ENCODE measurements at regions not wholly inside any gene's neighbourhood (a gene's known extent, or its start where the extent isn't known, plus 50 kb on each side); places are given as distances from the start of the nearest gene placed in this dataset.
"Not testable (repeated sequence)": the region's sequence is repeated elsewhere in the genome, so short reads cannot be mapped to it uniquely, and the experiment has no call there.

DNA sequence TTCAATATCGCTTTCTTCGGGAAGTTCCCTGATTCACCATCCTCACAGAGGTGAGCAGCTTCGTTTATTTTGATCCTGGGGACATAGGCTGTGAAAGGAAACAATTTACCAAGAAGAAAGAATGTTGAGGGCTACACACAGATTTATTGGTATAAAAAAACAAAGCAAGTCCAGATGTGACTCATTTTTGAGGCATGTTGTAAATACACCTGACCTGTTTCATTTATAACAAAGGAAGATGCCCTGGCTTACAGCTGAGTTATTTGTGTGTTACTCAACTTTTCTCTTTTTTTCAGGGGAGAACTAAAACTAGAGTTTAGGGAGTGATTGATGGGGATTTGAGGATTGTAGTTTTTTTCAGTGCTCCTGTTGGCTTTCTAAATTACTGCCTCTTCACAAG, 489.5 kb downstream of the CBLN4 start:
- no peak for DNase-seq

GRCh38 chr20:55514531-55514930, 490.8 kb downstream of the CBLN4 start:
- no peak for DNase-seq

DNA sequence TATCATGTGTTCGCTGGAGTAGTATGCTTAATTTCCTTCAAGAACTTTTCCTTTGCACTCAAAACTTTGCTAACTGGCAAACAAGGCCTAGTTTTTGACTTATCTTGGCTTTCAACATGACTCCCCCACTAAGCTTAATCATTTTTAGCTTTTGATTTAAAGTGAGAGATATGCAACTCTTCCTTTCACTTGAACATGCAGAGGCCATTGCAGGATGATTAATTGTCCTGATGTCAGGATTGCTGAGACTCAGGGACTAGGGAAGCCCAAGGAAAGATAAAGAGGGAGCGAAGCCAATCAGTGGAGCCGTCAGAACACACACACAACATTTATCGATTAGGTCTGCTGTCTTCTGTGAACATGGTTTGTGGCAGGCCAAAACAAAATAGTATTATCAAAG, 491.4 kb downstream of the CBLN4 start:
- no peak for DNase-seq

DNA sequence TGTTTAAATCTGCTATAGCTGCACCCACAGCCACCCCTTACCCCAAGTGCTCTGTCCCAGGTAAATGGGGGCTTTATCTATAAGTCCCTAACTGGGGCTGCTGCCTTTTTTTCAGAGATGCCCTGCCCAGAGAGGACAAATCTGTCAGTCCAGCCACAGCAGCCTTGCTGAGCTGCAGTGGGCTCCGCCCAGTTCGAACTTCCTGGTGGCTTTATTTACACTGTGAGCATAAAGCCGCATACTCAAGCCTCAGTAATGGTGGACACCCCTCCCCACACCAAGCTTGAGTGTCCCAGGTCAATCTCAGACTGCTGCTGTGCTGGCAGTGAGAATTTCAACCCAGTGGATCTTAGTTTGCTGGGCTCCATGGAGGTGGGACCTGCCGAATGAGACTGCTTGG, 505.2 kb downstream of the CBLN4 start:
- DNase-seq, result no peak

- DNase-seq, result no peak
Measured at GRCh38 chr20:55488593-55488992, 516.7 kb downstream of the CBLN4 start.

DNA sequence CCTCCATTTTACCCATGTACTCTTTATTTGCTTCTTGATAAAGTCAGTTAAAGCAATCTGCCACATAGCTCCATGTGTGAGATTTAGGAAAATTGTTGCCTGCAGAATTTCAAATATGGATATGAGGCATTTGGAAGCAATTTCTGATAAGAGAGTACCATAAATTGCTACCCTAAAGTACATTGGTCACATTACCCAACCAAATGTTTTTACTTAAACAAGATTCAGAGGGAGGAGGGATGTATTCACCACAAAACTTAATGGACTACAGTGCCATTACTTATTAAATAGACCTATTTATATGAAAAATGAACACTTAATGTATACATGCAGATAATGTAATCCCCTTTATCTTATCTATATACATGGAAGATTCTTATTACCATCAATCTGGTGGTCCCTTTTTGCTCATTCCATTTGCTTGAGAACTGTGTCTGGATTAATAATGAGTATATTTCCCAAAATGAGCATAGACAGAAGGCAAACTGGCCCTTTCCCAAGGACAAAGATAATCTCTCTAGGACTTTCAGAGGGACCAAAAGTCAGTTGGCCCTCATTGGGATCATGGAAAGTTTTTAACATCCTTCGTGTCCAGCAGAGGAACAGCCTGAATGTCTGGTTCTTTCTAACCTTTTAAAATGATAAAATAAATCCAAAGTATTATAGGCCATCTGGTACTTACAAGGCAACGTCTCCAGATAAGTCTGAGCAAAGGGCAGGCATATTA, 526.4 kb downstream of the CBLN4 start:
- no peak for DNase-seq

DNA sequence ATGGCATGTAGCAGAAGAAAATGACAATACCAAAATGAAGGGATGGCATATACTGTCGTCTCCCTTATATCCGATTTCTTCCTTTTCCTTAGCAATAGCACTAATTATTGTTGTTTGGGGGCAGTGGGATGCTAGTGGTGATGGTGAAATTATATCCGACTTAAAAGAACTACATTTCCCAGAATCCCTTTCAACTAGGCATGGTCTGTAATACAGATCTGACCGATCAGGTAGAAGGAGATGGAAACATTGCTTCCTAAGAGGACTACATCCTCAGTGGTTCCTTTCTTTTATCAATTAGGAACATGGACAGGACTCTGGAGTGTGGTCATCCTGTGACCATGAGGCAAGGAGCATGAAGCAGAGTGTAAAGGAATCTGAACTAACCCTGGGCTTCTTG, 532.6 kb downstream of the CBLN4 start:
- DNase-seq, result no peak

- no peak for DNase-seq
Measured at GRCh38 chr20:55471052-55472006, 534.0 kb downstream of the CBLN4 start.

DNA sequence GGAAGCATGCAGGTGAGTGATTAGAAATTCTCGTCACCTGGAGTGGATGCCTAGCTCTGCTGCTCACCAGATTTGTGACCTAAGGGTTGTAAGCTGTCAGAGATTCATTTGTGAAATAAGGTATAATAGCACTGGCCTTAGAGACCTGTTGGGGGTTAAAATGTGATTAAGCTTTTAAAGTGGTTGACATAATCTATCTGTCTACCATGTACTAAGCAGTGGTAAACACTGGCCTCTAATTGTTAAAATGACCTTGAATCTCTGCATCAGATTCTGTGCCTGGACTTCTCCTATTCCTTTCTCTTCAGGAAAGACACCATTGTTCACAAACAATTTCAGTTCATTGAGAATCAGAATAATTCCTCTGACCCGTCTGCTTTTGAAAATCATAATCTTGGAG, 536.2 kb downstream of the CBLN4 start:
- DNase-seq, result no peak

GRCh38 chr20:55461519-55461918, 543.8 kb downstream of the CBLN4 start:
- no peak for DNase-seq

DNA sequence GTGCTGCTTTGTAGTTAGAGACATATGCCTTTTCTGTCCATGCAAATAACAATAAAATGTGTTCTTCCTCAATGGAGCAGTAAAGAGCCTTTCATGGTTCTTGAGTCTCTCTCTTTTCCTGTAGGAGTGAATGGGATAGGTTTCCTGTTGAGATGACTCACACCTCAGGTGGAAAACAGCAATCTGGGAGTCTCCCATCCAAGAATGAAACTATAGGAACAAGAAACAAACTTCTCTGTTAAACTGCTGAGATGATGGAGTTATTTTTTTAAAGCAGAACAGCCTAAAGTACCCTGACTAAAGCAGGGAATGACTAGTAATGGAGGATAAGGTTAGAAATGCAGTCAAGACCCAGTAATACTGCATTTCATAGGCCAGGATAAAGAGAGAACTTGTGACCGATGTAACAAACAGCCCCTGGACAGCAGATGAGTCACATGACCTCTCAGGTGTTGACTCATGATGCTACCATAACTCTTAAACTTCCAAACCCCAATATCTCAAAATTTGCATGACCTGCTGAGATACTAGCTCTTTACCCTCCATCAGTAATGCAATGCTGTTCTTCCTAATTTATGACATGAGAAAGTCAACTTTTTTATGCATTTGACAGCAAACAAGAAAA, 548.9 kb downstream of the CBLN4 start:
- no peak for DNase-seq

DNA sequence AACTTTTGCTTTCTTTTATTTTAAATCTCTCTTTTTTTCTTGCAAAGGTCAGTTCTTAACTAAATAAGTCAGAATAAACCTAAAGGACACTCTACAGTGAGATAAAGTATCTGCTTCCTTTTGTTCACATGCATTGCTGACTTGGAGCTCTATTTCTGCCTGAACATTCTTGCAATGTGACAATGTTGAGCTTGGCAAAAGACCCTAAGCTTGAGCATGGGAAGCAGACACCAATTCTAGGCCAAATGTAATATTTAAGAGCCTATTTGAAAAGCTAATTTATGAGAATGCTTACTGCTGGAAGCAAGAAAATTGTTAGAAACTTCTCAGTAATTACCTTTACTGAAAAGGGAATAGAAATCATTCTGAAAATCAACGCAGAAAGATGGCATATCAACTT, 556.2 kb downstream of the CBLN4 start:
- DNase-seq, result no peak

- DNase-seq, result no peak
Measured at GRCh38 chr20:55446301-55446700, 559.0 kb downstream of the CBLN4 start.

- DNase-seq, result no peak
Measured at GRCh38 chr20:55439070-55439469, 566.2 kb downstream of the CBLN4 start.

DNA sequence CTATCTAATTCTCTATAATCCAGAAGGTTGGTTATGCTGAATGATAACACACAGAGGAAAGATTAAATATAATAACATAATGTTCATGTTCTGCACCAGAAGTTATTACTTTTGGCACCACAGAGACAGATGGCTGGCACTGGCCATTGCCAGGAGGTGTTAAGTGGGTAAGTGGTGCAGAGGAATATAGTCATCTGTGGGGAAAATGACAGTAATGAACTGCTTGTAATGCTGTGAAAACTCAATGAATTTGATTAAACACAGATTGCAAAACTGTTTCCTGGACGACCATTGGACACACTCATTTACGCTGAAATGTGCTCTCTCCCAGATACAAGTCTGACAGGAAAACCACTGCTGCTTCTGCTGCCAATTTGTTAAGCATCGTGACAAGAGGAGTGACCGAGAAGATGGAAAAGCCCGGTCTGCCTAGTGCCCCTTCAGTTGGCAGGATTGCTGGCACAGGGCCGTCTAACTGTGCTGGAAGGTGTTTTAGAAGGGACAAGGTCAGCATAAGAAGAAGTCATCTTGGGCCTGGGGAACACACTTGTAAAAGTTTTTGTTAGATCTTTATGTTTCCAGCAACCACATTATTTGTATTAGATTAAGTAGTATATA, 567.4 kb downstream of the CBLN4 start:
- DNase-seq, result no peak

DNA sequence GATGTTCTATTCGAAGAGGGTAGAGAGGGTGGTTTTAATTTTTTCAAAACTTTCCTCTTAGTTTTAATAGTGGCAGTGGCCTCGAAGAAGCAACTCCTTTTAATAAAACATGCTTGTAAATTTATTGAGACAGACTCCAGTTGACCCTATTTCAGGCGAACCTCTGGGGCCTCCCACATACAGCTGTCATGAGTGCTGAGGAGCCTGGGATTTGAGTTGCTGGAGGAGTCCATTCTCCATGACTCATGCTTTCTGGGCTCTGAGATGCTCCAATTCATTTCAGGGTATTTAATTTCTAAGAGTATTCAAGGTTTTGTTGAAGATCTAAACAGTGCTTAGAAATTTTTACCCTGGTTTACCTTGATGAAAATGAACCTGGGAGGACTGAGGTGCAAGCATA, 580.4 kb downstream of the CBLN4 start:
- DNase-seq, result no peak

DNA sequence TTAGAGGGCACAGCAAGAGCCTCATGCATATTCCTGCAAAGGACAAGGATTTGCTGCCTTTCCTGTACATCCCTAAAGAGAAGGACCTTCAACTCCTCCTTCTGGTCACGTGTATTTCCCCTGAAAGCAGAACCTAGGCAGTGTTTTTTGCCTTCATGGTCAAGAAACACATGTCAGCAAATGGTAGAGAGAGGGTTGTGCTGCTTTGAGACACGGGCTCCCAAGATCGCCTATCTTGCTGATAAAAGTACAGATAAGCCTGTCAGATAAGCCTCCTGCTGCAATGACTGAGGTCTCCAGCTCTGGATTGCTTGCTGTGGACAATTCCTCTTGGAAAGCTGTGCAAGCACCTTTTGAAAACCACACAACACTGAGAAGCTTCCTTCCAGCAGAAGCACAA, 580.8 kb downstream of the CBLN4 start:
- DNase-seq, result no peak

DNA sequence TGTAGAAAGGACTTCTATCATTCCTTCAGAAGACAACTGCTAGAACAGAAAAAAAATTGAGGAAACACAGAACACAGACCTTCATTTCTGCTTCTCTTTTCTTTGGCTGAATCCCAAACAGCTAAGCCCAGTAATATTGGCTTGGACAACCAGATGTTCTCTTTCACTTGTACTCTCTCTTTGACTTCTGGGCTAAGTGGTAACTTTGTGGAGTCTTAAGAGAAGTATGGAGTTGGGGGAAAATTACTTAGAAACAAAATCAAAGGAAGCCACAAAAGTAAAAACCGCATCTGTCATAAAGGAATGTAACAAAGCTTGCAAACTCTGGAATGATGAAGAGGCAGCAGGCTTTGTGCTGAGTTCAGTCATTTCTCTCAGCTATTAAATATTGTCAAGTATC, 587.5 kb downstream of the CBLN4 start:
- no peak for DNase-seq

- peak; percentile 15 for DNase-seq
Measured at GRCh38 chr20:55415567-55416142, 589.7 kb downstream of the CBLN4 start.

- DNase-seq, result not testable (repeated sequence)
Measured at GRCh38 chr20:55412508-55412907, 592.8 kb downstream of the CBLN4 start.

DNA sequence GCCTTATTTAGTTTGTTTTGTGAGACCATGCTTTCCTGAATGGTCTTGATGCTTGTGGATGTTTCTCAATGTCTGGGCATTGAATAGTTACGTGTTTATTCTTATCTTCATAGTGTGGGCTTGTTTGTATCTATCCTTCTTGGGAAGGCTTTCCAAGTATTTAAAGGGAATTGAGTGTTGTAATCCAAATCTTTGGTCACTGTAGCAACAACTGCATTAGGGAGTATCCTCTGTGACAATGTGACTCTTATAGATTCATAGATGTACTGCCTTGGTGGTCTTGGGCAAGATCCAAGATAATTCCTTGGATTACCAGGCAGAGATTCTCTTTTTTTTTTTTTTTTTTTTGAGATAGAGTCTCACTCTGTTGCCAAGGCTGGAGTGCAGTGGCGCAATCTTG, 598.4 kb downstream of the CBLN4 start:
- DNase-seq, result no peak

DNA sequence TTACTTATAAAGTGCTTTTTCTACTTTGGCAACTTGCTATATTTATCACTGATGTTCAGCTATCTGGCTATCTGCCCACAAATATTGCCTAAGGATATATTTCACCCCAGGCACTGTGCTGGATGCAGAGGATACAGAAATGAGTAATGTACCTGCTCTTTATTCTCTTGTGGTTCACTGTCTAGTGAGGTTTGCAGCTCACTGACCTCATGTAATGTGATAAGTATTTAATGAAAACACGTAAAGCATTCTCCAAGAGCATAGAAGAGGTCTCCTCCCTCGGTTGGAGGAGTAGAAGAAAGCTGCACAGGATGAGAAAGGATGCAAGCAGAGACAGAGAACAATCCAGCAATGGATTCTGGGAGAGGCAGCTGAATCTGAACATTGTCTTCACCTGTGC, 610.7 kb downstream of the CBLN4 start:
- DNase-seq, result no peak

DNA sequence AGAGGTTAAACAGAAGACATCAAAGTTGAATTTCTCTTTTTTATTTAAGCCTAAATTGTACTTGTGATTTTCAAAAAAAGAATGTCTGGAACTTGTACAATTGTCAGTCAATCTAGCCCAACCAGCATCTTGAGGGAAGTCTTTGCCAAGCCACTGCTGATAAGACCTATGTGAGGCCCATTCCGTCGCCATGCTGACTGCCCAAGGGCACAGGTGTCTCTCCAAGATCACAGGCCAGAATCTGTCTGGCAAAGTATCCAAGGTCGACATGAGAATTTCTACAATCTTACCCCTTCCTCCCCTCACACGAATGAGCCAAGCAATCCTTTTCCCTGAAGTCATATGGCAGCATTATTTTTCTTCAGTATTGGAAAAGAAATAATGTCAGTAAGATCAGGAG, 614.5 kb downstream of the CBLN4 start:
- DNase-seq, result no peak

Measured in COR-L47 (cell line).